OCI-LY3 (cell line): ENCODE measurements at regions not wholly inside any gene's neighbourhood (a gene's known extent, or its start where the extent isn't known, plus 50 kb on each side); places are given as distances from the start of the nearest gene placed in this dataset.

Experiments
- H2AFZ ChIP-seq: fragments of 200-600, 300-600 bp; shearing (Covaris generic); 2 replicates; pipeline ENCODE4 v1.6.0; 2014; ENCODE audit warnings: antibody characterized with exemption, low read depth, low read length
- H3K27ac ChIP-seq: fragments of 200-600, 300-600 bp; sonication (generic); 2 replicates; pipeline ENCODE4 v1.5.1; 2014; ENCODE audit warnings: mild to moderate bottlenecking, low read length, moderate library complexity, mixed read lengths
- H3K27me3 ChIP-seq: fragments of 200-600, 300-600 bp; sonication (generic); 2 replicates; pipeline ENCODE4 v1.6.1; 2014; ENCODE audit warnings: low read depth, low read length, mixed read lengths
- H3K36me3 ChIP-seq: fragments of 200-600, 300-600 bp; sonication (generic); replicated peaks from 2 replicates; pipeline ENCODE3; 2014; ENCODE audit warnings: low read depth, low read length, mixed read lengths
- H3K4me1 ChIP-seq: fragments of 300-600, 200-600 bp; sonication (generic); 2 replicates; pipeline ENCODE4 v1.6.1; 2014; ENCODE audit warnings: low read length, mixed read lengths
- H3K4me2 ChIP-seq: fragments of 200-600, 300-600 bp; sonication (generic); 2 replicates; pipeline ENCODE4 v1.6.1; 2014; ENCODE audit warnings: low read length, mixed read lengths
- H3K4me3 ChIP-seq: fragments of 300-600, 200-600 bp; sonication (generic); 2 replicates; pipeline ENCODE4 v1.5.1; 2014; ENCODE audit warnings: antibody characterized with exemption, mild to moderate bottlenecking, low read length, moderate library complexity
- H3K79me2 ChIP-seq: fragments of 300-600, 200-600 bp; shearing (Covaris generic); 2 replicates; pipeline ENCODE4 v1.6.1; 2014; ENCODE audit warnings: mild to moderate bottlenecking, low read length, mixed read lengths
- H3K9ac ChIP-seq: fragments of 300-600, 200-600 bp; shearing (Covaris generic); 2 replicates; pipeline ENCODE4 v1.6.0; 2014; ENCODE audit warnings: mild to moderate bottlenecking, low read length, moderate library complexity
- H3K9me3 ChIP-seq: fragments of 200-600, 300-600 bp; shearing (Covaris generic); 2 replicates; pipeline ENCODE4 v1.6.1; 2014; ENCODE audit warnings: low read length, mixed read lengths; ENCODE audit not compliant: insufficient read depth
- H4K20me1 ChIP-seq: fragments of 200-600, 300-600 bp; sonication (generic); 2 replicates; pipeline ENCODE4 v1.6.1; 2016; ENCODE audit warnings: low read length, mixed read lengths; ENCODE audit not compliant: insufficient read depth
- CTCF ChIP-seq: fragments of 200-600, 300-600 bp; sonication (generic); IDR thresholded peaks from 2 replicates; pipeline ENCODE4 v1.5.1; 2014; ENCODE audit warnings: antibody characterized with exemption, low read length, low read depth
- EZH2phosphoT487 ChIP-seq: fragments of 200-600 bp; shearing (Covaris generic); IDR thresholded peaks from 2 replicates; pipeline ENCODE4 v1.6.1; 2018; ENCODE audit warnings: antibody characterized with exemption, mixed run types, low read depth

- no peaks in the 10 kb centered on the region for H3K36me3 ChIP-seq
These were observed 304.5 kb downstream of the MDFIC start for GRCh38 chr7:115226410-115226809.

GRCh38 chr7:115224922-115225321 is 303.0 kb downstream of the MDFIC start:
- H3K27me3 ChIP-seq = no peaks in the 10 kb centered on the region

More at GRCh38 chr7:115226410-115226809, 304.5 kb downstream of the MDFIC start:
- H3K27ac ChIP-seq = no peak overlapping the region
- no peaks in the 10 kb centered on the region for H3K9me3 ChIP-seq
- no peak overlapping the region for H3K4me2 ChIP-seq
- H3K4me1 ChIP-seq = no peaks in the 10 kb centered on the region
- no peak overlapping the region for H3K9ac ChIP-seq
- no peaks in the 10 kb centered on the region for H3K79me2 ChIP-seq
- no peak overlapping the region for H2AFZ ChIP-seq
- no peaks in the 10 kb centered on the region for H4K20me1 ChIP-seq
- TF ChIP-seq CTCF = no peak
- TF ChIP-seq EZH2phosphoT487 = no peak
- H3K4me3 ChIP-seq = no peak overlapping the region
- H3K27me3 ChIP-seq = no peaks in the 10 kb centered on the region

GRCh38 chr7:115223959-115224358 is 302.1 kb downstream of the MDFIC start:
- Histone ChIP-seq H3K9ac (no peak overlapping the region), H3K9me3 (no peaks in the 10 kb centered on the region), H3K4me2 (no peak overlapping the region), H3K27ac (no peak overlapping the region), H2AFZ (no peak overlapping the region), H3K4me1 (no peaks in the 10 kb centered on the region), H3K36me3 (no peaks in the 10 kb centered on the region), H3K4me3 (no peak overlapping the region), H3K27me3 (no peaks in the 10 kb centered on the region), H4K20me1 (no peaks in the 10 kb centered on the region), H3K79me2 (no peaks in the 10 kb centered on the region)
- TF ChIP-seq CTCF (no peak), EZH2phosphoT487 (no peak)

More at GRCh38 chr7:115224922-115225321, 303.0 kb downstream of the MDFIC start:
- Histone ChIP-seq H3K27ac (no peak overlapping the region), H3K4me2 (no peak overlapping the region), H4K20me1 (no peaks in the 10 kb centered on the region), H3K36me3 (no peaks in the 10 kb centered on the region), H3K4me1 (no peaks in the 10 kb centered on the region), H3K9me3 (no peaks in the 10 kb centered on the region), H3K9ac (no peak overlapping the region), H2AFZ (no peak overlapping the region), H3K79me2 (no peaks in the 10 kb centered on the region), H3K4me3 (no peak overlapping the region)
- TF ChIP-seq EZH2phosphoT487 (no peak), CTCF (no peak)

GRCh38 chr7:115221456-115221855 is 299.6 kb downstream of the MDFIC start:
- Histone ChIP-seq H3K4me2 (no peak overlapping the region), H4K20me1 (no peaks in the 10 kb centered on the region), H3K4me3 (no peak overlapping the region), H3K9ac (no peak overlapping the region), H3K9me3 (no peaks in the 10 kb centered on the region), H3K36me3 (no peaks in the 10 kb centered on the region), H3K27me3 (no peaks in the 10 kb centered on the region), H3K27ac (no peak overlapping the region), H3K4me1 (peaks cover 8% of the 10 kb centered on the region; the same call in 1 of the 2 replicates), H3K79me2 (no peaks in the 10 kb centered on the region), H2AFZ (no peak overlapping the region)
- no peak for TF ChIP-seq EZH2phosphoT487
- TF ChIP-seq CTCF = no peak
